GM23338 (cell line): ENCODE measurements at regions not wholly inside any gene's neighbourhood (a gene's known extent, or its start where the extent isn't known, plus 50 kb on each side); places are given as distances from the start of the nearest gene placed in this dataset.

Experiments
- ATAC-seq: fragments of 200-7000 bp; cut with Tn5 transposase; 3 replicates; pipeline ENCODE4 v1.9.1; 2020
- DNase-seq: peaks from one replicate; pipeline ENCODE4 v3.0.0-alpha.2; 2015; ENCODE audit warnings: low spot score
- H2AFZ ChIP-seq: fragments of 200-600 bp; sonication (generic); 2 replicates; pipeline ENCODE4 v1.8.0; 2016; ENCODE audit warnings: antibody characterized with exemption, mild to moderate bottlenecking, moderate library complexity
- H3F3A ChIP-seq: fragments of 200-600 bp; sonication (generic); replicated peaks from 2 replicates; pipeline ENCODE4 v1.8.0; 2017; ENCODE audit warnings: antibody characterized with exemption, mixed run types, low read depth
- H3K27ac ChIP-seq: fragments of 200-600 bp; sonication (generic); 2 replicates; pipeline ENCODE4 v1.6.1; 2016; ENCODE audit warnings: low read depth
- H3K27me3 ChIP-seq: fragments of 200-600 bp; sonication (generic); 2 replicates; pipeline ENCODE4 v1.8.0; 2016; ENCODE audit warnings: mild to moderate bottlenecking, mixed run types, moderate library complexity; ENCODE audit not compliant: insufficient read depth
- H3K36me3 ChIP-seq: fragments of 200-600 bp; sonication (generic); 2 replicates; pipeline ENCODE4 v1.8.0; 2016; ENCODE audit warnings: mild to moderate bottlenecking; ENCODE audit not compliant: insufficient read depth
- H3K4me1 ChIP-seq: fragments of 200-600 bp; sonication (generic); 2 replicates; pipeline ENCODE4 v1.8.0; 2016; ENCODE audit warnings: mild to moderate bottlenecking, moderate library complexity; ENCODE audit not compliant: insufficient read depth
- H3K4me2 ChIP-seq: fragments of 200-600 bp; sonication (generic); 2 replicates; pipeline ENCODE4 v1.7.1; 2017; ENCODE audit warnings: mixed run types
- H3K4me3 ChIP-seq: fragments of 200-600 bp; sonication (generic); 2 replicates; pipeline ENCODE4 v1.6.1; 2016; ENCODE audit warnings: mixed run types
- H3K79me2 ChIP-seq: fragments of 200-600 bp; sonication (generic); replicated peaks from 2 replicates; pipeline ENCODE4 v1.8.0; 2017; ENCODE audit warnings: mild to moderate bottlenecking; ENCODE audit not compliant: insufficient read depth
- H3K9me2 ChIP-seq: fragments of 200-600 bp; sonication (generic); 2 replicates; pipeline ENCODE4 v1.8.0; 2017; ENCODE audit not compliant: insufficient read depth
- H4K20me1 ChIP-seq: fragments of 200-600 bp; sonication (generic); replicated peaks from 2 replicates; pipeline ENCODE4 v1.8.0; 2017; ENCODE audit warnings: mild to moderate bottlenecking; ENCODE audit not compliant: insufficient read depth
- H3K27ac Mint-ChIP-seq: 2 replicates; pipeline ENCODE4 v1.8.0; 2020; ENCODE audit warnings: inconsistent platforms, mild to moderate bottlenecking, moderate library complexity, mixed read lengths
- H3K27me3 Mint-ChIP-seq: 3 replicates; pipeline ENCODE4 v1.8.0; 2022; ENCODE audit warnings: low read depth, mild to moderate bottlenecking, moderate library complexity, mixed read lengths, inconsistent platforms; ENCODE audit not compliant: insufficient read depth, poor library complexity
- H3K36me3 Mint-ChIP-seq: 3 replicates; pipeline ENCODE4 v1.8.0; 2021; ENCODE audit warnings: low read depth, mild to moderate bottlenecking, inconsistent platforms, moderate library complexity, mixed read lengths
- H3K4me1 Mint-ChIP-seq: 3 replicates; pipeline ENCODE4 v1.8.0; 2020; ENCODE audit warnings: mild to moderate bottlenecking, inconsistent platforms, mixed read lengths
- H3K4me3 Mint-ChIP-seq: 3 replicates; pipeline ENCODE4 v1.8.0; 2021; ENCODE audit warnings: moderate library complexity, mild to moderate bottlenecking, inconsistent platforms, mixed read lengths
- H3K9me3 Mint-ChIP-seq: 3 replicates; pipeline ENCODE4 v1.8.0; 2020; ENCODE audit warnings: moderate library complexity, mild to moderate bottlenecking, inconsistent platforms, mixed read lengths
- CREB1 ChIP-seq: fragments of 250-450 bp; sonication (Bioruptor Pico); IDR thresholded peaks from 2 replicates; pipeline ENCODE4 v1.5.0; 2020; ENCODE audit warnings: low read depth, mild to moderate bottlenecking, moderate library complexity
- CTCF ChIP-seq, 2 experiments: fragments of 200-600 bp in 1 of 2; sonication (generic) in 1 of 2; conservative IDR thresholded peaks; 2 replicates each; pipeline versions ENCODE4 v1.5.1 to v1.6.1; 2016 to 2017; ENCODE audit warnings: antibody characterized with exemption in 2 of 2, low read depth in 2 of 2, mild to moderate bottlenecking in 2 of 2, moderate library complexity in 1 of 2
- ETS1 ChIP-seq: IDR thresholded peaks from 2 replicates; pipeline ENCODE4 v1.6.1; 2016; ENCODE audit warnings: antibody characterized with exemption
- EZH2phosphoT487 ChIP-seq: fragments of 200-600 bp; sonication (generic); IDR thresholded peaks from one replicate; pipeline ENCODE4 v1.8.1; 2018; ENCODE audit warnings: antibody characterized with exemption; ENCODE audit not compliant: unreplicated experiment
- JUNB ChIP-seq: IDR thresholded peaks from one replicate; pipeline ENCODE4 v1.6.1; 2016; ENCODE audit warnings: antibody characterized with exemption; ENCODE audit not compliant: unreplicated experiment
- POLR2AphosphoS5 ChIP-seq: IDR thresholded peaks from 2 replicates; pipeline ENCODE4 v1.6.1; 2016; ENCODE audit warnings: antibody characterized with exemption, low read depth
- REST ChIP-seq: IDR thresholded peaks from one replicate; pipeline ENCODE4 v1.6.1; 2018; ENCODE audit warnings: antibody characterized with exemption; ENCODE audit not compliant: unreplicated experiment
- ZNF114 ChIP-seq: fragments of 250-450 bp; sonication (Bioruptor Pico); IDR thresholded peaks from 2 replicates; pipeline ENCODE4 v1.5.0; 2020; ENCODE audit warnings: mild to moderate bottlenecking, moderate library complexity
- ZNF331 ChIP-seq: fragments of 250-450 bp; sonication (Bioruptor Pico); IDR thresholded peaks from 2 replicates; pipeline ENCODE4 v1.5.0; 2020; ENCODE audit warnings: low read depth, mild to moderate bottlenecking, moderate library complexity

GRCh38 chr2:8125741-8126711 is 555.8 kb upstream of the ID2 start:
- Histone ChIP-seq H3K27ac (no peak overlapping the region), H3K79me2 (no peaks in the 10 kb centered on the region), H3K4me2 (no peak overlapping the region), H3K36me3 (no peaks in the 10 kb centered on the region), H3K4me3 (no peak overlapping the region), H3K4me1 (peaks cover 4% of the 10 kb centered on the region; the same call in 1 of the 2 replicates), H3K27me3 (no peaks in the 10 kb centered on the region), H3F3A (no peaks in the 10 kb centered on the region), H4K20me1 (no peaks in the 10 kb centered on the region), H2AFZ (no peak overlapping the region), H3K9me2 (0 out of 2 replicates have a peak, but pooled peaks cover 7% of the 10 kb centered on the region)
- Mint-ChIP-seq H3K27ac (no peak overlapping the region), H3K4me3 (no peak overlapping the region), H3K9me3 (peaks cover 10% of the 10 kb centered on the region; the same call in 2 of the 3 replicates), H3K36me3 (peaks cover 6% of the 10 kb centered on the region; the same call in 2 of the 3 replicates), H3K27me3 (no peaks in the 10 kb centered on the region), H3K4me1 (peaks cover 5% of the 10 kb centered on the region; the same call in 2 of the 3 replicates)
- ATAC-seq (no peak), DNase-seq (no peak)
- TF ChIP-seq ZNF114 (CRISPR knock-in tag): no peak
- TF ChIP-seq JUNB: no peak
- TF ChIP-seq ZNF331 (CRISPR knock-in tag): no peak
- TF ChIP-seq CTCF (conservative IDR thresholded peaks at IDR 0.05; ENCODE audit: low read depth in 2 of 2): no peak
- TF ChIP-seq CREB1 (CRISPR knock-in tag): no peak
- no peak for TF ChIP-seq EZH2phosphoT487
- no peak for TF ChIP-seq REST
- no peak for TF ChIP-seq ETS1
- no peak for TF ChIP-seq POLR2AphosphoS5
